Ishikawa (cell line): ENCODE measurements at regions not wholly inside any gene's neighbourhood (a gene's known extent, or its start where the extent isn't known, plus 50 kb on each side); places are given as distances from the start of the nearest gene placed in this dataset.

Source experiments
- CEBPB ChIP-seq: IDR thresholded peaks from 2 replicates; pipeline ENCODE4 v1.6.1; 2012
- MAX ChIP-seq: IDR thresholded peaks from 2 replicates; pipeline ENCODE4 v1.6.1; 2012
- NFIC ChIP-seq: IDR thresholded peaks from 2 replicates; pipeline ENCODE4 v1.6.1; 2012
- USF1 ChIP-seq: IDR thresholded peaks from 2 replicates; pipeline ENCODE4 v1.6.1; 2012
- YY1 ChIP-seq: IDR thresholded peaks from 2 replicates; pipeline ENCODE4 v1.6.1; 2012; ENCODE audit warnings: low read depth

GRCh38 chrX:49762175-49762720 is 66.5 kb upstream of the PAGE1 start:
- TF ChIP-seq MAX (no peak), CEBPB (no peak), NFIC (no peak), USF1 (no peak), YY1 (no peak)
